Stimulated activated CD4-positive, alpha-beta T cell treated with anti-CD3 and anti-CD28 coated beads, Interleukin-4, amount 100 ng/mL, for 4 hours (primary cell): ENCODE measurements at regions not wholly inside any gene's neighbourhood (a gene's known extent, or its start where the extent isn't known, plus 50 kb on each side); places are given as distances from the start of the nearest gene placed in this dataset.
A peak's percentile ranks its signal among the peaks of the same experiment; 100 is the strongest.
"Not testable (repeated sequence)": the region's sequence is repeated elsewhere in the genome, so short reads cannot be mapped to it uniquely, and the experiment has no call there.

ENCODE experiments used
- DNase-seq, 2 experiments: peaks; one replicate each; pipeline ENCODE4 v3.0.0-alpha.2; 2020

DNA sequence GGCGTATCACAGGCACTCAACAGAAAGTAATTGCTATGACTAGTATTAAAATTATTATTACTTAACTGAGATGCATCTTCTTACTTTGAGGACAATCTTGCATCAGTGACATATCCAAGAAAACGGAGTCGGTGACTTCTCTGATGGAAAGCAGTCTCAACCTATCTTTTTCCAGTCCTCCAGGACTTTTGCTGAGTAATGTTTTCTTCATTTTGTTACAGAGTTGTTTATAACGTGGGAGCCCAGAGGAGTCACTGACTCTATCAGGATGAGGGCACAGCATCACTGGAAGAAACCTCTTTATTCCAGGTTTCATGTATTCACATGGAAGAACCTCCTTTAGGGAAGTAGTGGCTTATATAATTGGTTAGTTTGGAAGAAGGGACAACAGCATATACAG lies 51.5 kb upstream of the MELK start:
- no peak for DNase-seq

DNA sequence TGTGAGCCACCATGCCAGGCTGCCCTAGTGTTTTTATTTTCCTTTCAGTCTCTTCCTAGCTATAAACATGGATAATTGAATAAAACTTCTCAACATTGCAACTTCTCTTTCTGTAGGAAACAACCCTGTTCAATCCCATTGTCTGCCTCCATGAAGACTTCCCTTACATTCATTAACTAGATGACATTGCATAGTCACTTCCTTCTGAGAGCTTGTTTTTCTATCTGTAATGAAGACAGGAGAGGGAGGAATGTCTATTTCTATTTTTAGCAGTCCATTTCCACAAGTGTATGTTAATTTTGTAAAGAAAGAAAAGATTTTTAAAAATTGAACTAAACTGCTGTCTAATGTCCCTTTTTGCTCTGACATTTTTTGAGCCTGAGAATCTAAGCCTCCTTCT lies 55.6 kb upstream of the MELK start:
- no peak for DNase-seq

DNA sequence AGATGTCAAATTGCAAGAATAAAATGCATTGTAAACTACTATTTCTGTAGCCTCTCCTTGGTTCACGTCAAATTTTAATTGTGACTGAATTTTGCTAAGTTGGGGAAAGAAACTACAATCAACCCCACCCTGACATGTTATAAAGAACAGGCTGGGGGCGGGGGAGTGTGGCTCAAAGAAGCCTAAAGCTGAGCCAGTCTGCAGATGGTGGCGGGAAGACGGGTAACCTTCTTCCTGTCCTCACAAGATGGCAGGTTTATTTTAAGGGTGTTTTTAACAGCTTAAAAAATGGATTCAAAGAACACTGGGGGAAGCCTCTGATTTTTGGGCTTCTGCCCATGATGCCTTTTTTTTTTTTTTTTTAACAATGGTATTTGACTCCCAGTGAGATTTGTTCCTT lies 68.5 kb upstream of the MELK start:
- peak; percentile 2 to 17 for DNase-seq

DNA sequence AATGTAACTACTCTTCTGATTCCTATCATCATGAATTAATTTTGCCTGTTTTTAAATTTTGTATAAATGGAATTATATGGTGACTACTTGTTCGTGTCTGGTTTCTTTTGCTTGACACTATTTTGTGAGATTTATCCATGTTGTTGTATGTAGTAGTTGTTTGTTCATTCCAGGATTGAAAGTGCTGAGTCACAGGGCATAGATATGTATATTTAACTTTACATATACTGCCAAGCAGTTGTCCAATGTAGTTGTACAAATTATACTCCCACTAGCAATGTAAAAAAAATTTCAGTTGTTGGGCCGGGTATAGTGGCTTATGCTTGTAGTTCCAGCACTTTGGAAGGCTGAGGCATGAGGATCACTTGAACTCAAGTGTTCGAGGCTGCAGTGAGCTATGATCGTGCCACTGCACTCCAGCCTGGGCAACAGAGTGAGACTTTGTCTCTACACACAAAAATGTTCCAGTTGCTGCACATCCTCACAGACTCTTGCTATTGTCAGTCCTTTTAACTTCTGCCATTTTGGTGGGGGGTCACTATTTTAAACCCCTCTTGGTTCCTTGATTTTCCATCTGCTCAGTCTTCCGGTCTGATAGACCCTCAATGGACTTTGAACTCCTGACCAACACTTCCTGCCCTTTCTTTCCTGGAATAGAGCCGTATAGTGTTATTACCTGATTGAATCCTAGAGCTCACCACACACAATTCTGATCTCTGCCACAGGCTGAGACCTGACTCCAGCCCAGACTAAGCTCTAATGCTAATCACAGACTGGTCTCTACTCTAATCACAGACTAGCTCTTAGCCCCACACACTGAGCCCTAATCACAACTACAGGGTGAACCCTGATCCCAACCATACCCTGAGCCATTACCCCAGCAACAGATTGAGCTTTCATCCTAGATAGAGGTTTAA lies 69.3 kb upstream of the MELK start:
- no peak for DNase-seq

DNA sequence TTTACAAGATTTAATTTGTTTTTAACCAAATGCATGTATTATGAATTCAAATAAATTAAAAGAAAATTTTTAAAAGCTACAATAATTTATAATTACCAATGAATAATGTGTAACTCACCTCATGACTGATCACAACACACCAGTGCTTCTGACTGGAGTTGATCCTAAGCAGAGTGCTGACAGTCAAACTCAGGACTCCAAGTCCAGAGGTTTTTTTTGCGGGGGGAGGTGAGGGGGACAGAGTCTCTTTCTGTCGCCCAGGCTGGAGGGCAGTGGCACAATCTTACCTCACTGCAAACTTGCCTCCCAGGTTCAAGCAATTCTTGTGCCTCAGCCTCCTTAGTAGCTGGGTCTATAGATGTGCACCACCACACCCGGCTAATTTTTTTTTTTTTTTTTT lies 71.0 kb upstream of the MELK start:
- DNase-seq = no peak

DNA sequence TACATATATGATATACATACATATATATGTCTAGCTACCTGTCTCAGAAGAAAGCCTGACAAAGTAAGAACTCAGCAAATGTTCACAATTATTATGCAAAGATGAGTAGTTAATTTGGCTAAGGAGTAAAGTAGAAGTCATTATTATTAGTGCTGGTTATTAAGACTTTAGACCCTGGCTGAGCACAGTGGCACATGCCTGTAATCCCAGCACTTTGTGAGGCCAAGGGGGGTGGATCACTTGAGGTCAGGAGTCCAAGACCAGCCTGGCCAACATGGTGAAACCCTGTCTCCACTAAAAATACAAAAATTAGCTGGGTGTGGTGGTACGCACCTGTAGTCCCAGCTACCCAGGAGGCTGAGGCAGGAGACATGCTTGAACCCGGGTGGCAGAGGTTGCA lies 71.8 kb upstream of the MELK start:
- not testable (repeated sequence) for DNase-seq

DNA sequence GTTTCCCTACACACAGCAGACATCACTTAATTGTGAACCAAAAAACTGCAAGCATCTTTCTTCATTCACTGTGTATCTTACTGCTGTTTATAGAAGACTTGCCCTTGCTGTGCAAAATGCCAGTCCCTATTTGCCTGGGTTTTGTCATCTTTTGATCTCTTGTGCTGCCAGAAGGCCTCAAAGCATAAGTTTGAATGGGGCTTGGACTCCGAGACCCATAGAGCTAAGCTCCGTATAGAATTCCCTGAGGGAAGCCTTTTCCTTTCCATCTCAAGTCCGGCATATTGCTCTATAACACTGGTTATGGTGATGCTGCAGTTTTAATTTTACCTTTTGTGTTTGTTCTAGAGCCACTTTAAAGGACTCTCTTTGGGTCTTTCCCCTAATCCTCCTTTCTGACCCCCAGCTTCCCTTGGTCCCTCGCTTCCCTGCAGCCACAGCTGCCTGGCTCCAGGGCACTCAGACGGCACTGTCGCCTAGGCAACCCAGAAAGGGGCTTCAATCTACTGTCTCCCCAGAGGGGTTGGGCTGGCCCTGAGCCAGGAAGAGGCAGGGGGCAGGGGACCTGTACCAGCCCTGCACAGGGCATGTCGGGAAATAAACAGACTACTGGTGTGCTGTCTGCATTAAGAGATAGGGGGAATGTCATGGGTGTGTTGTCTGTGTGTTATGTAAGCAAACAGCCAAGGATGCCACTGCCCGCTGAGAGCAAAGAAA lies 73.4 kb upstream of the MELK start:
- DNase-seq = no peak

DNA sequence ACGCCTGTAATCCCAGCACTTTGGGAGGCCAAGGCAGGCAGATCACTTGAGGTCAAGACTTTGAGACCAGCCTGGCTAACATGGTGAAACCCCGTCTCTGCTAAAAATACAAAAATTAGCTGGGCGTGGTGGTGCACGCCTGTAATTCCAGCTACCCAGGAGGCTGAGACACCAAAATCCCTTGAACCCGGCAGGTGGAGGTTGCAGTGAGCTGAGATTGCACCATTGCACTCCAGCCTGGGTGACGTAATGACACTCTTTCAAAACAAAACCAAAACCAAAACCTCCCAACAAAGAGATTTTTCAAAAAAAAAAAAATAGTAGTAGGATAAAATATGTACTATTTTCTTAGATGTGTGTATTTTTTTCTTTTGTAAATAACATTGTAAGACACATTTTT lies 79.1 kb upstream of the MELK start:
- peak; percentile 13 to 26 for DNase-seq

DNA sequence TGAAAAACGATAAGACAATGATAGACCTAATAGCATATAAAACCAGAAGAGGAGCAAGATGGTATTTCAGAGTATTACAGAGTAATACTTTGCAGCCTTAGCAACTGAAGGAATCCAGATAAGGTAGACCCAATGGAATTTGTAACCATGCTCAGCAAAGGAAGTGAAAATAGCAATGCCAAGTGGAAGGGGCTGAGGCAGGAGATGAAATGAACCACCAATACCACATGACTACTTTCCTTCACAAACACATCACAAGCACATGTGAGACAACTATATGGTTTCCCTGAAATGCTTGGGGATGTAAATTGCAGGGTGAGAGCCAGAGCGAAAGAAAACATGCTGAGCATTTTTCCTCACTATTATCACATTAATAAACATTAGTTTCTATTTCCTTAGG lies 79.8 kb upstream of the MELK start:
- no peak for DNase-seq

DNA sequence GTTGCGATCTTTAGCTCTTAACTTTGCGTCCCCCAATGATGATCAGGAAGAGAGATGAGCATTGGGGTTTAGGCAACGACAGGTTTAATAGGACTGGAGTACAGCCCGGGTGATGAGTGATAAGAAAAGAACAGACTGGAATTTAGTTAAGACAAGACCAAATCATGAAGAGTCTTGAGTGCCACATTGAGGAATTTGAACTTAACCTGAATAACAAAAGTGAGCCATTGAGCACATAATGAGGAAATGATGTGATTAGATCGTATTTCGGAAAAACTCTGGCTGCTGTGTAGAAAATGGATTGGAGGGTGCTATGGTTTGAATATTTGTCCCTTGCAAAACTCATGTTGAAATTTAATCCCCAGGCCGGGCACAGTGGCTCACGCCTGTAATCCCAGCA lies 83.2 kb upstream of the MELK start:
- DNase-seq = no peak

DNA sequence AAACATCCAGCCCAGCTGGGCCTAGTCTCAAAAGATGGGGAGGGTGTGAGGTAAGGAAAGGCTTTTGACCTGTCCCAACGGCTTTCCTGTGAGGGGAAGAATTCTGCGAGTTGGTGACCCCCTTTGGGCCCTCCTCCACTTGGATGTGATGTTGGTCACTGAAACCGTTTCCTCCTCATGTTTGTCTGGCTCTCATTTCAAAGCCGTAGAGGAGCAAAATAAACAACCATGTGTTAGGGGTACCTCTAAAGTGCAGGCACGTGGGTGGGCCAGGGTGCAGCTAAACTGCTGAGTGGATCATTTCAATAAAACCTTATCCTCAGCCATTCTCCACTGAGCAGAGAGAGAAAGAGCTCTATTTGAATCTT lies 84.3 kb upstream of the MELK start:
- peak; percentile 7 to 16 for DNase-seq

DNA sequence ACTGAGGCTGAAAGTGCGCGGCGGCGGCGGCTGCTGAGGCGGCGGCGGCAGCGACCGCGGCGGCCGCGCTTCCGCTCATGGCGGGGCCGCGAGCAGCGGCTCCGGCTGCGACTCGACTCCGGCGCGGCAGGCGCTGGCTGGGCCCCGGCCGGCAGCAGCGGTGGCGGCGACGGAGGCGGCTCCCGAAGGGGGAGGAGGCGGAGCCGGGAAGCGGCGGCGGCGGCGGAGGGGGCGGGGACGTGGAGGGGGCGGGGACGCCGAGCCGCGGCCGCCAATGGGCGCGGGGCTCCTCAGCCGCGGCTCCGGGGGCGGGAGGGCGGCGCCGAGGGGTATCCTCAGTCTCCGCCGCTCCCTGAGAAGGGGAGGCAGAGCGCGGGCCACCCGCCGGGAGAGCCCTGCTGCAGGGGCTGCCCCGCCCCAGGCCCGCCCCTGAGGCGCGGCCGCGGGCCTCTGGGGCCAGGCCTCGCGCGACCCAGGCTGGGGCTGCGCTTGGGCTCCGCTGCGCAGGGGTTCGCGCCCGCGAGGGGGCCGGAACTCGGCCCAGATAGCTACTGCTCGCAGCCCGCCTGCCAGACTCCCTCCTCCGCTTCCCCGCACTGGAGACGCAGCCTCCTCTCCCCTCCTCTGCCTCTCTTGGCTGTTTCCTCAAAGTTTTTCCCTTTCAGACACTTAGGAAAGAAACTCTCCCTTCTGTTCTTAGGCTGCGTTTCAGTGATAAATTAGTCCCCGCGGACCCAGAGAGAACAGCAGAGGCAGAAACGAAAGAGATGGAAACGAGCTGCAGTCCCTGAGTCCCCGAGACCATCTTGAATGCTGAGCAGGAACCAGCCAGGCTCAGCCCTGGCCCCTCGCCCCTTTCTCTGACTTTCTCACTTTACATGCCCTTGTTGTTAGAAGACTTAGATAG lies 85.0 kb upstream of the MELK start:
- DNase-seq = peak; percentile 89 to 92

DNA sequence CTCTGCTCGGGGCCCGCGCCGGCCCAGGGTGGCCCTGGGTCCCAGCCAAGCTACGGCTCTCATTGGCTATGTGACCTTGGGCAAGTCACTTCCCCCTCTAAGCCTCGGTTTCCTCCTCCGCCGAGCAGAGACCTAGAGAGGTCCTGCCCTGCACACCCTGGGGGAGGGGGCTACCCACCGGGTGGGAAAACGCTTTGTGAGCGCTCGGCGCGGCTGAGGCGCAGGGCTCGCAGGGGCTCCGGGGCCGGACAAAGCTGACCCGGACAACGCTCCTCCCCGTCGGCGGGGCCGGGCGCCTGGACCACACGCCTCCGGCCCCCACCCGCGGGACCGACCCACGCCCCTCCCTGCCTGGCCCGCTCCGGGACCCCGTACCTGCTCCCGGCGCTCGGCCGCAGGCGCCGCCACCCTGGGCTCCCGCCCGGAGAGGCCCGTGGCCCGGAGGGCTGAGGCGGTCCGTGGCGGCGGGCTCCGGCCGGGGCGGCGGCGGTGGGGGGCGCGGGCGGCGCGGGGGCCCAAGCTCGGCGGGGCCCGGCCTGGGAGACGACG lies 85.7 kb upstream of the MELK start:
- peak; percentile 35 to 42 for DNase-seq

DNA sequence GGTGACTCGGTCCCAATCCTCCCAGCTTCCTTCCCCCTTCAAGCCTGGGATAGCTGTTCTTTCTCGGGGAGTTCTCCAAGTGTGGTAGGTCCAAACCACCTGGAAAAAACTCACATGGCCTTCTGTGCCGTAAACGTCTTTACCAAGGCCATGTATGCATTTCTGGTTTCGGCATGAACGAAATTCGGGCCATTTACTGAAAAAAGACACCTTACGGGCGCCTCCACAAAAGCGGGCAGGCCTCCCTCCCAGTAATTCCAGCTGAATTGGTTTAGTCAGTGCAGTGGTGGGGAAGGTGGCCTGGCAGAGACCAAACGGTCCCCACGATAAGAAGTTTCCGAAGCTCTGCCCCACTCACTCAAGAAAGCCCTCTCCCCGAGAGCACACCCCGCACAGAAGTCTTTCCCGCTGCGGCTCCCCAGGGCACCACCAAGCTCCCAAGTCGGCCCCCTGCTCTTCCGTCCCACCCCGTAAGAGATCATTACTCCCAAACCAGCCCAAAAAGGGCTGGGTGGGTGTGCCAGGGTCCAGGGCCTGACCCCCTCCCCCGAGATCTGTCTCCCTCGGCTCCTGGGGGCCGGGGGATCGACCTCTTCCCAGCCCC lies 86.3 kb upstream of the MELK start:
- peak in 1 of 2 experiments; percentile 10 for DNase-seq

DNA sequence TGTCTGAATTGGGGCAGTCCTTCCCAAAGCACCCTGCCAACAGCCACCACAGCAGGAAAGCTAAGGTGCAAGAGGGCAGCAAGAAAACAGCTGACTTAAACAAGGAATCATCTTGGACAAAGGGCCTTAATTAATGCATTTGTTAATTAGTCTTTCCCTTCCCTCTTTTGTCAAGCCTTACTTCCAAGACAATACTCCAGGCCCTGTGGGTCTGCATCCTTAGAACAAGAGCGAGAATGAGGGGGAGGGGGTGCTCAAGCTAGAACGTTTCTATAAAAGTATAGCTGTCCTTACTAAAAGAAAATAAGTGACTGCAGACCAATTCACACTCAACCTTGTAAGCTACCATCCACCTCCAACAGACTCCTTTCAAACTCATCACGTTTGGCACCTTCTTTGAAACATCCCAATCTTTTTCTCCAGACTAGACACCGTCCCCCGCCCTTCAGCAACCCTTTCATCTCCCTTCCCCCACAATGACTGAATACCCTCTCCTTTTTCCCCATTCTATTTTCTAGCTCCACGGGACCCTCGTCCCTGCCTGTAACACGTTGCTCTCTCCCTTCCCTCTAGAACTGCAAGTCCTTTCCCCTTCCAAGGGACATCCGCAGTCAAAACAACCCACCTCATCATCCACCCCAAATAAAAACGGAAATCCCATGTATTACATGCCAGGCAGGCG lies 85.7 kb upstream of the RNF38 start:
- DNase-seq = no peak

DNA sequence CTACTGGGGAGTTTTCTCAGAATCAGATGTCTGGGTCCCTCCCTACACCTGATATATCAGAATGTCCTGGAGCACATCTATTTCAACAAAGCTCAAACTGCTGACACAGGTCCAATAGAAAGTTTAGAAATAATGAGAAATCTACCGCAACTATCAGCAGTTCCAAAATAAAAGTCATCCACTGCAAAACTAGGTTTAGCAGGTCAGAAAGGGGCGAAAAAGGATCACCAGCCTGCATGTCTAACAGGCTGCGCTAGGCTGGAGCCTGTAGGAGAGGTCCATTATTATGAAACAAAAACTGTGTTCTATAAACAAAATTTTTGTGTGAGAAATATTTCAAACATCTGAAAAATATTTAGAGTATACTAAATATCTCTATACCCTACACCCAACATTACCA lies 84.1 kb upstream of the RNF38 start:
- DNase-seq = no peak

DNA sequence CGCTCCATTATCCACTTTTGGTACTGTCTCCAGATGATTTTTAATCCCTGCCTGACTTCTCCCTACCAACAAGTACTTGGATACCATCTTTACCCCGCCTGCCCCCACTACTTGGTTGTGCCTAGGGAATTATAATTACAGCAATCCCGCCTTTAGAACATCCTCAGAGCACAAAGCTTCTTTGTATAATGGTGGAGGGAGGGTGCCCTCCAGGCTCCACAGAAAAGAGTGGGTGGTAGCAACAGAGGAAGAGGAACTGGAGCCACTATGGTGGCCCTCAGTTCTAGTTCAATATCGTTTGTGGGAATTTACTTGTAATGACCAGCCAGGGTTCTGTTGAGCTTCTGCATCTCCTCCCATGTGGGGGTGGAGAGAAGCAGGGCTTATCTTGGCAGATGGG lies 79.0 kb upstream of the RNF38 start:
- DNase-seq = no peak

DNA sequence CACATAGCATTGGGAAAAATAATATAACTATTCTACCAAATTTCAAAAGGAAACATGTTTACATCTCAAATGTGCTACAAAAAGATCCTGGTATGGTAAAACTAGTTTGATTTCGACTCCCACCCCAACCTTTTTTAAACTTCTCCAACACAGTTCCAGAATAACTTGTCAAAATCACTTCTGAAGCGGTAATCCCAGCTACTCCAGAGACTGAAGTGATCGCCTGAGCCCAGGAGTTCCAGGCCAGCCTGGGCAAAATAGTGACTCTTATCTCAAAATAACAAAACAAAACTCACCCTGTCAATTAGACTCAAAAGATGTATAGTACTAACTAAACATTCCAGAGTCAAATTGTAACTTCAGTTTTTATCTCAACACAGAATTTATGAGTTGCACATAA lies 71.3 kb upstream of the RNF38 start:
- no peak for DNase-seq

DNA sequence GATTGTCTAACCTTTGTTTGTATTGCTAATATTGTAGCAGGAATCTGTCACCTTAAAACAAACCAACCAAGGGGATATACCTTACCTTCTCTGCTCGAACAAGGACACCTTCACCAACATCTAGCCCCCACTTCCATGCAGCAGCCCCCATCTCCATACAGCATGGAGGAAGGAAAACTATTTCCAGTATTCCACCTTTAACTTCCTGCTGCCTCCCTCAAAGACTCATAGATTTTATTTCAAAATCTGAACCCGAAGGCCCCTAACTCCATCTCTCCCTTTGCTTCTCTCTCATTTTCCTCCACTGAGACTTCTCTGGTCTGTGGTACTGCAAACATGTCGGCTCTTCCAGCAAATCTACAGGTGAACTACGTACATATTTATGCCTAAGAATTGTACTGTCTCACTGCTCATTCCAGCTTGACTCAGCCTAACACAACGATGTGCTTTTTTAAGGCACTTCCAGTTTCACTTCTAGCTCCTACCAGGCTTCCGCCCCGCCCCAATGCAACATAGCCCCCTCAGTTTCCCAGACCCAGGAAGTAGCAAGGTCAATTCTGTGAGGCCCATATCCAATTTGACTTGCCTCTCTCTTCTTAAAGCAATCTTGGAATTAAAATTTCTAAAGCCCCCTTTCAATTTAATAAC lies 70.7 kb upstream of the RNF38 start:
- peak; percentile 44 to 73 for DNase-seq

DNA sequence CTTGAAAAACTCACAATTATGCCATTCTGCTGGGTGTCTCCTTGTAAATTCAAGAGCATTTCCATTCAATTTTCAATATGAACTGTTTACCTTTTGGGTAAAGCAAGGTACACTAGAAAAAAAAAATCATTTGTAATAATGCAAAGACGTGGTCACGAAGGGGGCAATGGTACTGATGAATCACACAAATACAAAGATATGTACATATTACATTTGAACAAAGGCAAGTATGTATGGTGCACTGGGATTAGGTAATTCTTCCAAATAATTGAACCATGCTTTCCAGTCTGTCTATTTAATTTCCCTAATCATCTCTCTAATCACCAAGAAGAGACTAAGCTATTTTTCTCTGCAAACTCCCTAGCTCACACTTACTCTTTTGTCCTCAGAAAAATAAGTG lies 63.4 kb upstream of the RNF38 start:
- no peak for DNase-seq

DNA sequence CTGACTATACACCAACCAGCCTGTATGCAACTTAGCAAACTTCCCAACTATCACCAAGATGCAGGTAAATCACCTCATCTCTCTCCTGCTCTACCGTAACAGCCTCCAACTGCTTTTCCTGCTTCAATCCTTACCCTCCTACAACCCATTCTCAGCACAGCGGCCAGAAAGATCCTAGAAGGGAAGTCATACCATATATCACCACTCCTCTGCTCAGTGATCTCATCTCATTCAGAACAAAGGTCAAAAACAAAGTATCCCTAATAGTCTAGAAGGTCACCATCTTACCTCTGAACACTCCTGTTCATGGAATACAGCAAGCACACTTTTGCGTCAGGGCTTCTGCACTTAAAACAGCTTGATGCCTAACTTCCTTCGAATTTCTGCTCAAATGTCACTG lies 62.2 kb upstream of the RNF38 start:
- DNase-seq = no peak

DNA sequence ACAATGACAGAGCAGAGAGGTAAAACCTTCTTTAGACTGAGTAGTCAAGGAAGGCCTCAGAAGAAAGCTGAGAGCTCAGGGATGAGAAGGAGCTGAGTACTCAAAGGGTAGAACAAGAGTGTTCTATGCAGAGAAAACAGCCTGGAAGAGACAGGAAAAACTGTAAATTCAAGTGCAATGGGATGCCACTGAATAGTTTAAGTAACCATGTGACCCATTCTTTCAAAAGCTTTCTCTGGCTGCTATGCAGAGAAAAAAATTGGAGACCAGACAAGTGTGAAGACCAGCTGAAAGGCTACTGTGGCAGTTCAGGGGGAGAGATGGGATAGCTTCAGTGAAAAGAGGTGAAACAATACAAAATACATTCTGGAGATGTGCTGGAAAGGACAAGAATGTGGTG lies 61.3 kb upstream of the RNF38 start:
- no peak for DNase-seq
